Endodermal cell (in vitro differentiated cells): ENCODE measurements at regions not wholly inside any gene's neighbourhood (a gene's known extent, or its start where the extent isn't known, plus 50 kb on each side); places are given as distances from the start of the nearest gene placed in this dataset.

Experiments
- DNase-seq: peaks from one replicate; pipeline ENCODE4 v3.0.0-alpha.2; 2017
- H3K27ac ChIP-seq: 2 replicates; pipeline ENCODE4 v1.5.1; 2013; ENCODE audit warnings: mild to moderate bottlenecking, low read depth, low read length, moderate library complexity
- H3K27me3 ChIP-seq: 2 replicates; pipeline ENCODE4 v1.6.1; 2013; ENCODE audit warnings: mild to moderate bottlenecking, low read length, moderate library complexity; ENCODE audit not compliant: insufficient read depth, control insufficient read depth, poor library complexity, severe bottlenecking
- H3K36me3 ChIP-seq: 2 replicates; pipeline ENCODE4 v1.7.0; 2013; ENCODE audit warnings: mild to moderate bottlenecking, low read length, moderate library complexity; ENCODE audit not compliant: control insufficient read depth, insufficient read depth
- H3K4me1 ChIP-seq: one replicate; pipeline ENCODE4 v1.7.0; 2013; ENCODE audit warnings: low read length; ENCODE audit not compliant: control insufficient read depth, insufficient read depth
- H3K4me3 ChIP-seq: 2 replicates; pipeline ENCODE4 v1.5.1; 2013; ENCODE audit warnings: mild to moderate bottlenecking, low read length, moderate library complexity
- H3K9ac ChIP-seq: 2 replicates; pipeline ENCODE4 v1.6.1; 2013; ENCODE audit warnings: mild to moderate bottlenecking, low read length, moderate library complexity; ENCODE audit not compliant: poor library complexity, severe bottlenecking; ENCODE audit errors: extremely low read depth
- H3K9me3 ChIP-seq: 2 replicates; pipeline ENCODE4 v1.6.1; 2013; ENCODE audit warnings: mild to moderate bottlenecking, low read length, moderate library complexity; ENCODE audit not compliant: control insufficient read depth
- H3K27ac Mint-ChIP-seq: 2 replicates; pipeline ENCODE4 v1.8.0; 2020; ENCODE audit warnings: mixed read lengths
- H3K27me3 Mint-ChIP-seq: 2 replicates; pipeline ENCODE4 v1.8.0; 2021; ENCODE audit warnings: mild to moderate bottlenecking, mixed read lengths; ENCODE audit not compliant: insufficient read depth
- H3K36me3 Mint-ChIP-seq: 2 replicates; pipeline ENCODE4 v1.8.0; 2020; ENCODE audit warnings: low read depth, mixed read lengths
- H3K4me1 Mint-ChIP-seq: 2 replicates; pipeline ENCODE4 v1.8.0; 2020; ENCODE audit warnings: mixed read lengths
- H3K4me3 Mint-ChIP-seq: 2 replicates; pipeline ENCODE4 v1.8.0; 2020; ENCODE audit warnings: mild to moderate bottlenecking, moderate library complexity, mixed read lengths
- H3K9me3 Mint-ChIP-seq: 2 replicates; pipeline ENCODE4 v1.8.0; 2020; ENCODE audit warnings: mild to moderate bottlenecking, mixed read lengths
- CTCF ChIP-seq: fragments of 200-600 bp; sonication (generic); conservative IDR thresholded peaks from 2 replicates; pipeline ENCODE4 v1.5.0; 2021; ENCODE audit warnings: antibody characterized with exemption, mild to moderate bottlenecking
- WGBS, 2 experiments: methylation state at CpG; one replicate each; pipeline versions ENCODE4 v1.1.5 to v1.1.7; 2013; ENCODE audit warnings: missing lambda C conversion rate in 2 of 2, mixed read lengths in 1 of 2; ENCODE audit not compliant: insufficient coverage in 1 of 2, insufficient read length in 1 of 2; 5-methylcytosine and 5-hydroxymethylcytosine counted together

GRCh38 chr9:86836266-86836665 is 111.0 kb downstream of the GAS1 start:
- no peak for DNase-seq
- no peak overlapping the region for H3K27ac Mint-ChIP-seq
- H3K27me3 Mint-ChIP-seq: no peaks in the 10 kb centered on the region
- H3K27ac ChIP-seq: no peak overlapping the region
- no peaks in the 10 kb centered on the region for H3K4me1 Mint-ChIP-seq
- no peak for TF ChIP-seq CTCF
- no peaks in the 10 kb centered on the region for H3K27me3 ChIP-seq
- H3K4me1 ChIP-seq: no peaks in the 10 kb centered on the region
- WGBS, 2 experiments: 80 to 92% methylated on average over 1 of the region's 1 CpG
- no peaks in the 10 kb centered on the region for H3K9me3 Mint-ChIP-seq
- H3K36me3 ChIP-seq: no peaks in the 10 kb centered on the region
- no peaks in the 10 kb centered on the region for H3K36me3 Mint-ChIP-seq
- no peak overlapping the region for H3K4me3 ChIP-seq
- H3K9me3 ChIP-seq: no peaks in the 10 kb centered on the region
- no peak overlapping the region for H3K4me3 Mint-ChIP-seq
- no peak overlapping the region for H3K9ac ChIP-seq

GRCh38 chr9:86830356-86830755 is 117.0 kb downstream of the GAS1 start:
- no peaks in the 10 kb centered on the region for H3K27me3 ChIP-seq
- H3K4me3 Mint-ChIP-seq: no peak overlapping the region
- H3K4me3 ChIP-seq: no peak overlapping the region
- no peaks in the 10 kb centered on the region for H3K36me3 Mint-ChIP-seq
- H3K9me3 ChIP-seq: no peaks in the 10 kb centered on the region
- no peaks in the 10 kb centered on the region for H3K4me1 ChIP-seq
- H3K27ac Mint-ChIP-seq: no peak overlapping the region
- H3K4me1 Mint-ChIP-seq: no peaks in the 10 kb centered on the region
- no peaks in the 10 kb centered on the region for H3K36me3 ChIP-seq
- H3K27me3 Mint-ChIP-seq: peaks cover 3% of the 10 kb centered on the region
- no peak for TF ChIP-seq CTCF
- H3K27ac ChIP-seq: no peak overlapping the region
- H3K9me3 Mint-ChIP-seq: no peaks in the 10 kb centered on the region
- no peak overlapping the region for H3K9ac ChIP-seq
- DNase-seq: no peak
- 77 to 100% methylated on average over 1 to 2 of the region's 2 CpGs for WGBS, 2 experiments

GRCh38 chr9:86829496-86830046 is 117.7 kb downstream of the GAS1 start:
- H3K4me1 Mint-ChIP-seq: no peaks in the 10 kb centered on the region
- Histone ChIP-seq H3K27me3 (no peaks in the 10 kb centered on the region), H3K36me3 (no peaks in the 10 kb centered on the region), H3K9ac (no peak overlapping the region), H3K4me1 (no peaks in the 10 kb centered on the region), H3K27ac (no peak overlapping the region), H3K4me3 (no peak overlapping the region), H3K9me3 (no peaks in the 10 kb centered on the region)
- H3K4me3 Mint-ChIP-seq: no peak overlapping the region
- WGBS, 2 experiments: 72% methylated on average over 1 of the region's 1 CpG; no CpG with 5 or more reads in 1 of the 2 experiments
- no peak for DNase-seq
- H3K9me3 Mint-ChIP-seq: no peaks in the 10 kb centered on the region
- no peaks in the 10 kb centered on the region for H3K36me3 Mint-ChIP-seq
- no peak overlapping the region for H3K27ac Mint-ChIP-seq
- no peak for TF ChIP-seq CTCF
- peaks cover 3% of the 10 kb centered on the region for H3K27me3 Mint-ChIP-seq
